GM18870 (cell line): ENCODE measurements at regions not wholly inside any gene's neighbourhood (a gene's known extent, or its start where the extent isn't known, plus 50 kb on each side); places are given as distances from the start of the nearest gene placed in this dataset.
"Not testable (repeated sequence)": the region's sequence is repeated elsewhere in the genome, so short reads cannot be mapped to it uniquely, and the experiment has no call there.

Experiments used
- ATAC-seq: cut with Tn5 transposase; IDR thresholded peaks from one replicate; pipeline ENCODE4 v1.9.1; 2021; ENCODE audit warnings: moderate library complexity; ENCODE audit not compliant: unreplicated experiment

GRCh38 chr5:40355181-40355580, 324.5 kb upstream of the PTGER4 start:
- ATAC-seq: no peak

DNA sequence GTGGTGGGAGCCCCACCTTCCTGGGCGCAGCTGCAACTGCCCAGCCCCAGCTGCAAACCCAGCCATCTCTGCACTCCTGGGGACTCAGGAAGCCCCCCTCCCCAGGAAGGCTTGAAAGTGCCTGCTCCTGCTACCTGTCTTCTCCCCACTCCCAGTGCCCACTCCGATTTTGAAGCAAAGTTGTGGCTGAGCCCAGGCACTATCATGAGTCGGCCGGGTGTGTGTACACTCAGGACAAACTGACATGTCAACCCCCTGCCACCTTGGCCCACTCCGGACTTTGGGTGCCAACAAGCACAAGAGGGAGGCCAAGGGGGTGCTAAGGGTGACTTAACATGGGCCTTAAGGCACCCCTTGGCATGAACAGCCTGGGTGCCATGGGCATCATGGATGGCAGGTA, 325.5 kb upstream of the PTGER4 start:
- ATAC-seq: no peak

DNA sequence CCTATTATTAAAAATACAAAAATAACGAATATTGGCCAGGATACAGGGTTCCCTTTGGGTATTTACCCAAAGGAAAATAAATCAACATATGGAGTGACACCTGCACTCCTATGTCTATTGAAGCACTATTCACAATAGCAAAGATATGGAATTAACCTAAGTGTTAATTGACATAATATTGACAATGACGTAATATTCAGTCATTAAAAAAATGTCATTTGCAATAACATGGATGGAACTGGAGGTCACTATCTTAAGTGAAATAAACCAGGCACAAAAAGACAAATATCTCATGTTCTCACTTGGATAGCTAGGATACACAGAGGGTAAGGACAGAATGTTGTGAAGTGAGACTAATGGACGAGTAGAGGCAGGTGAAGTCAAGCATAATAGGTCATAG, 326.3 kb upstream of the PTGER4 start:
- ATAC-seq: no peak

DNA sequence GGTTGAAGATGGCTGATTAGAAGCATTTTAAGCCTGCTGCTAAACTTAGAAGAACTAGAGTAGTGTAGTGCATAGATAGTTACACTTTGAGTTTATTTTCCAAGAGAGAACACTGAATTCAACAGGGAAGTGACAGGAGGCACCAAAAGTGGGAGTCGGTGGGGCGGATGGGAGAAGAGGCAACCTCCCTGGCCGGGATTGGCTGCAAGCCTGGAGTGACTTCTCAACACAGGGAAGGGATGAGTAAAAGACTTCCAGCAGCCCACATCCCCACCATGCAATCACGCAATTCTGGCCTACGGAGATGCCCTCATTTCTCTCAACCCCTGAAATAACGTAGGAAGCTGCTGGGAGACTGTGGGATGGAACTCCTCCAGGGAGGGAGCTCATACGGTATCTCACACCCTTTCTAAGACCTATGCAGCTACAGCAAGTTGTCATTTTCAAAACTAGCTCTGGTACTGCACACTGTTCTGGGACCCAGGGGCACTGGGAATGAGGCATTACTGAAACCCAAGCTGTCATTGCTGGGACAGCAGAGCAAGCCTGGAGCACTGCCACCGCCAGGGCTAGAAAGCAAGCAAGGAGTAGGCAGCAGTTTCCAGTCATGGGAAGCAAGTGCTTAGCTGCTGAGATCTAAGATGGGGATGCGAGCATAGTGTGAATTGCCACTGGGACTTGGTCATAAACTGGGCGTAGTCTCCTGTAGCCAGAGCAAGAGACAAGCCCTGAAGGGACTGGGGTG, 331.6 kb upstream of the PTGER4 start:
- no peak for ATAC-seq

GRCh38 chr5:40346901-40347300, 332.8 kb upstream of the PTGER4 start:
- no peak for ATAC-seq

DNA sequence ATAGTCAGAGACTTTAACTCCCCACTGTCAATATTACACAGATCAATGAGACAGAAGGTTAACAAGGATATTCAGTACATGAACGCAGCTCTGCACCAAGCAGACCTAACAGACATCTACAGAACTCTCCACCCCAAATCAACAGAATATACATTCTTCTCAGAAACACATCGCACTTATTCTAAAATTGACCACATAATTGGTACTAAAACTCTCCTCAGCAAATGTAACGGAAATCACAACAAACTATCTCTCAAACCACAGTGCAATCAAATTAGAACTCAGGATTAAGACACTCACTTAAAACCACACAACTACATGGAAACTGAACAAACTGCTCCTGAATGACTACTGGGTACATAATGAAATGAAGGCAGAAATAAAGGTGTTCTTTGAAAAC, 341.3 kb upstream of the PTGER4 start:
- not testable (repeated sequence) for ATAC-seq

GRCh38 chr5:40334242-40334635, 345.5 kb upstream of the PTGER4 start:
- ATAC-seq: no peak

GRCh38 chr5:40333459-40334241, 346.1 kb upstream of the PTGER4 start:
- peak; percentile 98 for ATAC-seq

GRCh38 chr5:40332970-40333369, 346.7 kb upstream of the PTGER4 start:
- no peak for ATAC-seq

GRCh38 chr5:40331616-40332015, 348.1 kb upstream of the PTGER4 start:
- no peak for ATAC-seq

GRCh38 chr5:40321514-40321913, 358.2 kb upstream of the PTGER4 start:
- no peak for ATAC-seq

GRCh38 chr5:40318395-40318794, 361.3 kb upstream of the PTGER4 start:
- ATAC-seq: no peak

- no peak for ATAC-seq
Measured at GRCh38 chr5:40317023-40317422, 362.7 kb upstream of the PTGER4 start.

GRCh38 chr5:40315126-40315525, 364.6 kb upstream of the PTGER4 start:
- ATAC-seq: no peak

DNA sequence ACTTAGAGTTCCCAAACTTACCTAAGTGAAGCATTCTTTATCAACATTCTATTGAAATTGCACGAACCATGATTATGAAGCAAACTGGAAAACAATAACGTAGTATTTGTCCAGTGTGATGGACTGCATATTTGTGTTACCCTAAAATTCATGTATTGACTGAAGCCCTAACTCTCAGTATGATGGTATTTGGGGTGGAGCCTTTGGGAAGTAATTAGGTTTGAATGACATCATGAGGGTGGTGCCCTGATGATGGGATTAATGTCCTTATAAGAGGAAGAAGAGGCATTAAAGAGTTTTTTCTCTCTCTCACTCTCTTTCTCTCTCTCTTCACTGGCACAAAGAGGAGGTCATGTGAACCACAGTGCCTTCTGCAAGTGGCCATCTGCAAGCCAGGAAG, 365.4 kb upstream of the PTGER4 start:
- no peak for ATAC-seq

- ATAC-seq: no peak
Measured at GRCh38 chr5:40312205-40312604, 367.5 kb upstream of the PTGER4 start.

- no peak for ATAC-seq
Measured at GRCh38 chr5:40309851-40310250, 369.9 kb upstream of the PTGER4 start.

DNA sequence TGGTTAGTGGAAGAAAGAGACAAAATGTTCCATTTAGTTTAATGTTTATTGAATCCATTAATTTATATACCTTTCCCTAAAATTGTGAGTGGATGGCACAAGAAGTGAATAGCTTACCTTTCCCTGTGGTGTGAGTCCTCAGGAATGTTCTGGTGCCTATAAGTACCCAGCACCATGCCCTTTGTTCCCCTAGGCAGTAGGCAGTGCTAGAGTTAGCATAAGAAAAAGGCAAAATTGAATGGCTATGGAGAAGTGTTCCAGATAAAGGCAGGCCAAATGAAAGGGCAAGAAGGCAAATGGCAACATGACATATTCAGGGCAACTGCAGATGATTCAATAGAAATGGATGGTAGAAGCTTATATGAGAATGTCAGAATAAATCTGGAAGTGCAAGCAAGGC, 370.8 kb upstream of the PTGER4 start:
- no peak for ATAC-seq

- ATAC-seq: no peak
Measured at GRCh38 chr5:40307920-40308319, 371.8 kb upstream of the PTGER4 start.

DNA sequence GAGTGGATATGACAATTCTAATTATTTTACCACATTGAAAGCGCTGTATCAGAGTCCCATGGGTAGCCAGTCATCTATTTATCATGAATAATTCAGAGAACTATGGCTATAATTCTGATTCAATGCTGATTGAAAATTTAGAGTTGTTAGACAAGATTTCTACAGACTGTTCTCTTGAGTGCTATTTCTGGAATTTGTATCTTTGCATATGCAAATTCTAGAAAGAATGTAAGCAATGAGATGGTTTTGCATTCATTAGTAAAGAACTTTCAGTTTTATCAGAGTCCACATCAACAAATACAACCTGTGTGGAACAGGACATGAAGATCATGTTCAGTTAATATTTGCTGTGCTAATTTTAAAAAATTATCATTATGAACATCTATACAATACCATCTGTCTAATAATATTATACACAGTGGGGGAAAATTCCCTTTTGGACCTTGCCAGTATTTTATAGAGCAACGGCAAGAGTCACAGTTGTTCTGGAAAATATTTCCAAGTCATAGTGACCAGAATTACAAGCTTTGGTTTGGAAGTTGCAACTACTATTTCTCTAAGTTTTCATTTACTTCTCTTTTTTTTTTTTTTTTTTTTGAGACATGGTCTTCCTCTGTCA, 372.7 kb upstream of the PTGER4 start:
- ATAC-seq: no peak

DNA sequence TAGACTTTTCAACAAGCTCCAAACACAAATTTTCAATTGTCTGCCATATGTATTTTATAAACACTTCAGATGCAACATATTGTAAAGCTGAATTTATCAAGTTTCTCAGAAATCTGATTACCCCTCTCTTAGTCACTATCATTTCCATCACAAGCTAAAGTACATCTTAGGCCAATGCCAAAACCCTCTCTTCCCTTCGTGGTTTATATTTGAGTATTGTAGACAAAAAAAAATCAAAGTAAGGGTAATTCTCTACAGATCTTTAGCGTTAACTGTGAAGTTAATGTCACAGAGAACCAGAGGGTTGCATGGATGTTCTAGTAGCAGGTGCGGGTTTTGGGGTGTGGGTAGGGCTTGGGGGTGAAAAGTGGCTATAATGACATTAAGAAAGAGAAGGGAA, 387.7 kb upstream of the PTGER4 start:
- ATAC-seq: no peak

- ATAC-seq: no peak
Measured at GRCh38 chr5:40291338-40291737, 388.4 kb upstream of the PTGER4 start.
